H1 (cell line): ENCODE measurements at regions not wholly inside any gene's neighbourhood (a gene's known extent, or its start where the extent isn't known, plus 50 kb on each side); places are given as distances from the start of the nearest gene placed in this dataset.

ENCODE experiments used
- CTCF ChIA-PET: fragments of 300-600 bp; sonication (Branson Sonifier 250); formaldehyde crosslinking; loops from one replicate; lab custom pipeline; 2021; ENCODE audit not compliant: partially characterized antibody; lab: Charles Lee
- POLR2A ChIA-PET: fragments of 300-600 bp; sonication (Branson Sonifier 250); formaldehyde crosslinking; loops from one replicate; lab custom pipeline; 2021; ENCODE audit warnings: inconsistent platforms; ENCODE audit not compliant: partially characterized antibody; lab: Charles Lee
- DNase-seq, 2 experiments: peaks; one replicate each; pipeline versions ENCODE4 v3.0.0 to v3.0.0-alpha.2; 2010 to 2022; ENCODE audit warnings: low spot score in 2 of 2, low read depth in 1 of 2, mixed read lengths in 1 of 2
- FAIRE-seq: peaks from 2 replicates; lab custom pipeline; 2011; peaks lifted over from hg19 to GRCh38; lab: Jason Lieb, UNC
- H2AFZ ChIP-seq: 2 replicates; pipeline ENCODE4 v1.8.1; 2012; ENCODE audit warnings: low read length, inconsistent platforms
- H2AK5ac ChIP-seq: 2 replicates; pipeline ENCODE4 v1.6.1; 2013; ENCODE audit warnings: low read depth, low read length
- H2BK120ac ChIP-seq: replicated peaks from 2 replicates; pipeline ENCODE3; 2013; ENCODE audit warnings: low read depth, low read length, inconsistent platforms
- H2BK12ac ChIP-seq: 2 replicates; pipeline ENCODE4 v1.6.1; 2013; ENCODE audit warnings: low read depth, low read length
- H2BK15ac ChIP-seq: 2 replicates; pipeline ENCODE4 v1.6.1; 2013; ENCODE audit warnings: low read length
- H2BK20ac ChIP-seq: 2 replicates; pipeline ENCODE4 v1.6.1; 2013; ENCODE audit warnings: low read length
- H2BK5ac ChIP-seq: 2 replicates; pipeline ENCODE4 v1.6.1; 2013; ENCODE audit warnings: low read depth, low read length
- H3K14ac ChIP-seq: 2 replicates; pipeline ENCODE4 v1.6.1; 2013; ENCODE audit warnings: inconsistent platforms; ENCODE audit not compliant: insufficient read length
- H3K18ac ChIP-seq: 2 replicates; pipeline ENCODE4 v1.6.1; 2013; ENCODE audit warnings: low read length; ENCODE audit errors: extremely low read depth
- H3K23ac ChIP-seq: 2 replicates; pipeline ENCODE4 v1.6.1; 2013; ENCODE audit warnings: inconsistent platforms; ENCODE audit not compliant: insufficient read length
- H3K23me2 ChIP-seq: 2 replicates; pipeline ENCODE4 v1.6.1; 2013; ENCODE audit warnings: low read depth, low read length
- H3K27ac ChIP-seq: 2 replicates; pipeline ENCODE4 v1.6.1; 2011; ENCODE audit warnings: low read depth, low read length, inconsistent platforms
- H3K27me3 ChIP-seq, 4 experiments: replicated peaks in 1 of 4; 1 replicate in 1 of 4; 2 replicates in 3 of 4; pipeline versions ENCODE4 v1.6.1 to v1.8.1; 2011 to 2013; ENCODE audit warnings: low read length in 3 of 4, mild to moderate bottlenecking in 3 of 4, inconsistent platforms in 2 of 4, mixed read lengths in 2 of 4, moderate library complexity in 1 of 4; ENCODE audit not compliant: control insufficient read depth in 3 of 4, insufficient read depth in 3 of 4; ENCODE audit errors: extremely low read depth in 1 of 4
- H3K36me3 ChIP-seq, 4 experiments: 2 replicates each; pipeline versions ENCODE4 v1.6.1 to v1.8.1; 2011 to 2013; ENCODE audit warnings: mild to moderate bottlenecking in 4 of 4, low read length in 3 of 4, moderate library complexity in 2 of 4, control low read depth in 1 of 4, inconsistent platforms in 1 of 4; ENCODE audit not compliant: insufficient read depth in 4 of 4, control insufficient read depth in 2 of 4
- H3K4ac ChIP-seq: replicated peaks from 2 replicates; pipeline ENCODE3; 2013; ENCODE audit warnings: low read length, low read depth, mixed read lengths, inconsistent platforms; ENCODE audit not compliant: insufficient read length
- H3K4me1 ChIP-seq, 4 experiments: replicated peaks in 1 of 4; 1 replicate in 1 of 4; 2 replicates in 3 of 4; pipeline versions ENCODE4 v1.6.1 to v1.8.1; 2011 to 2013; ENCODE audit warnings: low read length in 3 of 4, inconsistent platforms in 2 of 4, mixed read lengths in 1 of 4; ENCODE audit not compliant: insufficient read depth in 4 of 4, control insufficient read depth in 3 of 4
- H3K4me2 ChIP-seq, 2 experiments: 2 replicates each; pipeline versions ENCODE4 v1.6.1 to v1.8.1; 2011 to 2013; ENCODE audit warnings: low read depth in 2 of 2, low read length in 2 of 2, control low read depth in 1 of 2, inconsistent platforms in 1 of 2, mild to moderate bottlenecking in 1 of 2; ENCODE audit not compliant: insufficient read depth in 1 of 2
- H3K4me3 ChIP-seq, 4 experiments: fragments of 200-600, 300-600 bp in 1 of 4; sonication (generic), shearing (Covaris generic), sonication (Bioruptor Twin) in 1 of 4; 2 replicates each; pipeline versions ENCODE4 v1.5.1 to v1.8.1; 2011 to 2016; ENCODE audit warnings: low read length in 4 of 4, low read depth in 3 of 4, control low read depth in 2 of 4, inconsistent platforms in 2 of 4, mild to moderate bottlenecking in 2 of 4, mixed read lengths in 1 of 4, moderate library complexity in 1 of 4; ENCODE audit not compliant: insufficient read depth in 2 of 4; ENCODE audit errors: extremely low read depth in 1 of 4
- H3K56ac ChIP-seq: replicated peaks from 2 replicates; pipeline ENCODE3; 2013; ENCODE audit warnings: low read depth, mild to moderate bottlenecking, mixed read lengths, low read length, inconsistent platforms; ENCODE audit not compliant: insufficient read length
- H3K79me1 ChIP-seq: 2 replicates; pipeline ENCODE4 v1.6.1; 2013; ENCODE audit warnings: low read depth, low read length, control low read depth
- H3K79me2 ChIP-seq, 2 experiments: 2 replicates each; pipeline versions ENCODE4 v1.6.1 to v1.8.1; 2012 to 2013; ENCODE audit warnings: low read length in 2 of 2, mild to moderate bottlenecking in 2 of 2, inconsistent platforms in 1 of 2; ENCODE audit not compliant: insufficient read depth in 2 of 2, control insufficient read depth in 1 of 2
- H3K9ac ChIP-seq, 4 experiments: replicated peaks in 1 of 4; 1 replicate in 1 of 4; 2 replicates in 3 of 4; pipeline versions ENCODE4 v1.6.1 to v1.8.1; 2011 to 2013; ENCODE audit warnings: low read depth in 3 of 4, low read length in 3 of 4, control low read depth in 2 of 4, mild to moderate bottlenecking in 2 of 4, moderate library complexity in 2 of 4, inconsistent platforms in 1 of 4; ENCODE audit errors: extremely low read depth in 1 of 4
- H3K9me3 ChIP-seq, 2 experiments: 2 replicates each; pipeline versions ENCODE4 v1.6.1 to v1.8.1; 2012 to 2013; ENCODE audit warnings: mild to moderate bottlenecking in 2 of 2, moderate library complexity in 2 of 2, control low read depth in 1 of 2, inconsistent platforms in 1 of 2, low read depth in 1 of 2, low read length in 1 of 2, mixed read lengths in 1 of 2; ENCODE audit not compliant: insufficient read depth in 2 of 2
- H4K20me1 ChIP-seq, 2 experiments: replicated peaks in 1 of 2; 2 replicates each; pipeline versions ENCODE3 to v1.8.1; 2011 to 2013; ENCODE audit warnings: inconsistent platforms in 2 of 2, low read length in 2 of 2, mild to moderate bottlenecking in 1 of 2; ENCODE audit not compliant: insufficient read depth in 2 of 2, control insufficient read depth in 1 of 2
- H4K5ac ChIP-seq: 2 replicates; pipeline ENCODE4 v1.6.1; 2013; ENCODE audit warnings: low read length, low read depth, mixed read lengths, inconsistent platforms; ENCODE audit not compliant: insufficient read length
- H4K8ac ChIP-seq: 2 replicates; pipeline ENCODE4 v1.8.0; 2013; ENCODE audit warnings: mild to moderate bottlenecking, moderate library complexity, low read length, inconsistent platforms; ENCODE audit not compliant: insufficient read depth; ENCODE audit errors: extremely low read depth
- H4K91ac ChIP-seq: replicated peaks from 2 replicates; pipeline ENCODE3; 2013; ENCODE audit warnings: low read length, mixed read lengths, inconsistent platforms; ENCODE audit not compliant: insufficient read length
- ATF2 ChIP-seq: IDR thresholded peaks from 2 replicates; pipeline ENCODE4 v1.6.1; 2012; ENCODE audit warnings: low read length, inconsistent platforms
- CBX5 ChIP-seq: fragments of 300-800, 300-1000 bp; sonication (generic); IDR thresholded peaks from 2 replicates; pipeline ENCODE4 v1.7.1; 2016; ENCODE audit warnings: antibody characterized with exemption, low read length, low read depth
- CEBPB ChIP-seq: IDR thresholded peaks from 2 replicates; pipeline ENCODE4 v1.6.1; 2012; ENCODE audit warnings: low read depth, low read length
- CHD1 ChIP-seq: IDR thresholded peaks from 2 replicates; pipeline ENCODE4 v1.6.1; 2012; ENCODE audit warnings: low read depth, low read length, improper control_type of control experiment
- JUND ChIP-seq: IDR thresholded peaks from 2 replicates; pipeline ENCODE4 v1.6.1; 2011; ENCODE audit warnings: mild to moderate bottlenecking, improper control_type of control experiment, low read length
- KDM4A ChIP-seq: IDR thresholded peaks from one replicate; pipeline ENCODE4 v1.7.1; 2012; ENCODE audit warnings: low read depth, mild to moderate bottlenecking, moderate library complexity, low read length, inconsistent platforms; ENCODE audit not compliant: severe bottlenecking
- KDM5A ChIP-seq: fragments of 200-600 bp; IDR thresholded peaks from 2 replicates; pipeline ENCODE4 v1.7.1; 2012; ENCODE audit warnings: mild to moderate bottlenecking, low read length, inconsistent platforms, mixed read lengths
- MAFK ChIP-seq: IDR thresholded peaks from 2 replicates; pipeline ENCODE4 v1.6.1; 2012; ENCODE audit warnings: low read depth, mild to moderate bottlenecking, improper control_type of control experiment, low read length
- NRF1 ChIP-seq: IDR thresholded peaks from 2 replicates; pipeline ENCODE4 v1.6.1; 2011; ENCODE audit warnings: mild to moderate bottlenecking, low read depth, low read length, improper control_type of control experiment
- RFX5 ChIP-seq: IDR thresholded peaks from 2 replicates; pipeline ENCODE4 v1.6.1; 2011; ENCODE audit warnings: low read depth, low read length, improper control_type of control experiment, borderline replicate concordance
- RNF2 ChIP-seq: fragments of 200-900, 300-1000 bp; sonication (generic); IDR thresholded peaks from 2 replicates; pipeline ENCODE4 v1.7.1; 2016; ENCODE audit warnings: borderline replicate concordance, low read depth, mild to moderate bottlenecking, antibody characterized with exemption, low read length; ENCODE audit not compliant: poor library complexity, severe bottlenecking; ENCODE audit errors: missing control alignments
- SP1 ChIP-seq: IDR thresholded peaks from 2 replicates; pipeline ENCODE4 v1.6.1; 2011; ENCODE audit warnings: low read depth, low read length
- SRF ChIP-seq: IDR thresholded peaks from 2 replicates; pipeline ENCODE4 v1.6.1; 2011; ENCODE audit warnings: mild to moderate bottlenecking, low read depth, low read length, moderate library complexity
- TAF7 ChIP-seq: optimal IDR thresholded peaks from 2 replicates; pipeline ENCODE3; 2011; ENCODE audit warnings: low read depth, mild to moderate bottlenecking, inconsistent platforms, low read length, moderate library complexity, borderline replicate concordance
- WGBS, 2 experiments: shearing (Covaris generic) in 1 of 2; methylation state at CpG; one replicate each; pipeline versions ENCODE4 v1.1.6 to v1.1.7; 2013 to 2015; ENCODE audit warnings: low lambda C conversion rate in 2 of 2, mixed read lengths in 2 of 2, inconsistent platforms in 1 of 2, low coverage in 1 of 2, missing lambda C conversion rate in 1 of 2; ENCODE audit not compliant: insufficient replicate concordance in 2 of 2, insufficient coverage in 1 of 2, insufficient read length in 1 of 2; ENCODE audit errors: extremely low coverage in 1 of 2, missing lambda C conversion rate in 1 of 2; 5-methylcytosine and 5-hydroxymethylcytosine counted together

GRCh38 chr5:167417662-167418061 is 873.8 kb upstream of the WWC1 start:
- Histone ChIP-seq H2BK5ac (no peak overlapping the region), H2BK20ac (no peak overlapping the region), H3K36me3 (no peaks in the 10 kb centered on the region), H4K91ac (no peak overlapping the region), H3K9me3 (no peaks in the 10 kb centered on the region), H3K23me2 (no peaks in the 10 kb centered on the region), H3K9ac (no peak overlapping the region), H3K79me1 (no peaks in the 10 kb centered on the region), H3K14ac (no peak overlapping the region), H3K79me2 (no peaks in the 10 kb centered on the region), H2AK5ac (no peak overlapping the region), H3K27me3 (no peaks in the 10 kb centered on the region), H2BK15ac (no peak overlapping the region), H3K4ac (no peak overlapping the region), H3K4me3 (no peak overlapping the region), H3K4me1 (peaks cover 0 to under 1% (median 0%) of the 10 kb centered on the region in 4 experiments; a peak in 1 of 7 replicates), H3K27ac (no peak overlapping the region), H2BK120ac (no peak overlapping the region), H4K8ac (no peak overlapping the region), H4K5ac (no peak overlapping the region), H3K56ac (no peak overlapping the region), H2BK12ac (no peak overlapping the region), H3K18ac (no peak overlapping the region), H3K23ac (no peak overlapping the region), H3K4me2 (no peak overlapping the region), H4K20me1 (no peaks in the 10 kb centered on the region), H2AFZ (no peak overlapping the region)
- no peak for DNase-seq
- FAIRE-seq, result no peak
- WGBS, 2 experiments, result 97% methylated on average over 4 of the region's 4 CpGs; no CpG with 5 or more reads in 1 of the 2 experiments
- CTCF ChIA-PET, result no interaction called here
- POLR2A ChIA-PET, result interaction anchor here (0.7 kb wide), 1 partner anchor 10 kb away, joined by 3 read pairs; no protein-coding TSS in a partner anchor
- TF ChIP-seq JUND, result no peak
- no peak for TF ChIP-seq TAF7
- TF ChIP-seq CHD1, result no peak
- no peak for TF ChIP-seq RNF2
- no peak for TF ChIP-seq KDM4A
- no peak for TF ChIP-seq CBX5
- no peak for TF ChIP-seq SP1
- TF ChIP-seq CEBPB, result no peak
- TF ChIP-seq SRF, result no peak
- TF ChIP-seq KDM5A, result no peak
- no peak for TF ChIP-seq NRF1
- no peak for TF ChIP-seq ATF2
- no peak for TF ChIP-seq RFX5
- no peak for TF ChIP-seq MAFK
